OCI-LY1 (cell line): ENCODE measurements at regions not wholly inside any gene's neighbourhood (a gene's known extent, or its start where the extent isn't known, plus 50 kb on each side); places are given as distances from the start of the nearest gene placed in this dataset.

ENCODE experiments used
- H2AFZ ChIP-seq: fragments of 200-600 bp; sonication (generic), shearing (Covaris generic); 2 replicates; pipeline ENCODE4 v1.6.0; 2014; ENCODE audit warnings: antibody characterized with exemption, mild to moderate bottlenecking, low read length
- H3F3A ChIP-seq: fragments of 200-600 bp; sonication (generic), shearing (Covaris generic); 2 replicates; pipeline ENCODE4 v1.6.0; 2014; ENCODE audit warnings: mild to moderate bottlenecking, antibody characterized with exemption, low read length, moderate library complexity; ENCODE audit not compliant: insufficient read depth
- H3K27ac ChIP-seq: fragments of 200-600 bp; sonication (generic); 2 replicates; pipeline ENCODE4 v1.5.1; 2014; ENCODE audit warnings: low read length, mixed run types, mild to moderate bottlenecking, low read depth; ENCODE audit not compliant: poor library complexity, severe bottlenecking
- H3K27me3 ChIP-seq: fragments of 200-600 bp; sonication (generic); 2 replicates; pipeline ENCODE4 v1.6.0; 2014; ENCODE audit warnings: antibody characterized with exemption, mild to moderate bottlenecking, low read length, moderate library complexity; ENCODE audit not compliant: insufficient read depth
- H3K36me3 ChIP-seq: fragments of 200-600 bp; sonication (generic); 2 replicates; pipeline ENCODE4 v1.6.1; 2014; ENCODE audit warnings: mild to moderate bottlenecking, antibody characterized with exemption, low read length, moderate library complexity, mixed read lengths; ENCODE audit not compliant: insufficient read depth
- H3K4me1 ChIP-seq: fragments of 200-600 bp; sonication (generic); 2 replicates; pipeline ENCODE4 v1.5.1; 2014; ENCODE audit warnings: mild to moderate bottlenecking, low read length, moderate library complexity; ENCODE audit not compliant: insufficient read depth, severe bottlenecking
- H3K4me2 ChIP-seq: fragments of 200-600 bp; sonication (generic), shearing (Covaris generic); 2 replicates; pipeline ENCODE4 v1.6.1; 2014; ENCODE audit warnings: low read length
- H3K4me3 ChIP-seq: fragments of 200-600 bp; sonication (generic); 2 replicates; pipeline ENCODE4 v1.5.1; 2014; ENCODE audit warnings: low read length, low read depth, mild to moderate bottlenecking, mixed read lengths; ENCODE audit not compliant: poor library complexity, severe bottlenecking
- H3K79me2 ChIP-seq: fragments of 200-600 bp; shearing (Covaris generic); 2 replicates; pipeline ENCODE4 v1.6.1; 2016; ENCODE audit warnings: mixed run types, low read length, mixed read lengths; ENCODE audit not compliant: insufficient read depth
- H3K9ac ChIP-seq: fragments of 200-600 bp; sonication (generic), shearing (Covaris generic); 2 replicates; pipeline ENCODE4 v1.6.1; 2014; ENCODE audit warnings: mild to moderate bottlenecking, low read length, mixed read lengths
- H3K9me2 ChIP-seq: fragments of 200-600 bp; sonication (generic), shearing (Covaris generic); 2 replicates; pipeline ENCODE4 v1.6.1; 2014; ENCODE audit warnings: low read depth, mild to moderate bottlenecking, low read length, mixed read lengths
- H3K9me3 ChIP-seq: fragments of 200-600 bp; shearing (Covaris generic); 2 replicates; pipeline ENCODE4 v1.6.1; 2014; ENCODE audit warnings: low read length, mixed read lengths
- H4K20me1 ChIP-seq: fragments of 200-600 bp; sonication (generic), shearing (Covaris generic); 2 replicates; pipeline ENCODE4 v1.6.0; 2016; ENCODE audit warnings: mild to moderate bottlenecking, low read length; ENCODE audit not compliant: insufficient read depth
- CTCF ChIP-seq: fragments of 200-600 bp; sonication (generic), shearing (Covaris generic); IDR thresholded peaks from 2 replicates; pipeline ENCODE4 v1.5.1; 2017; ENCODE audit warnings: mild to moderate bottlenecking, antibody characterized with exemption, low read length, moderate library complexity, mixed read lengths
- EZH2 ChIP-seq: fragments of 200-600 bp; sonication (generic), shearing (Covaris generic); IDR thresholded peaks from 2 replicates; pipeline ENCODE4 v1.8.0; 2017; ENCODE audit warnings: borderline replicate concordance, mixed run types, mild to moderate bottlenecking, antibody characterized with exemption, low read length, moderate library complexity, mixed read lengths

- Histone ChIP-seq H3K9ac (no peak overlapping the region), H3K4me2 (no peak overlapping the region), H3F3A (no peaks in the 10 kb centered on the region), H3K36me3 (no peaks in the 10 kb centered on the region), H3K79me2 (no peaks in the 10 kb centered on the region), H3K4me1 (no peaks in the 10 kb centered on the region), H3K27me3 (no peaks in the 10 kb centered on the region), H2AFZ (no peak overlapping the region), H3K27ac (no peak overlapping the region), H3K9me3 (no peaks in the 10 kb centered on the region), H3K4me3 (no peak overlapping the region), H3K9me2 (no peaks in the 10 kb centered on the region), H4K20me1 (no peaks in the 10 kb centered on the region)
- TF ChIP-seq EZH2 (no peak), CTCF (no peak)
Observed at GRCh38 chr16:22614271-22614947, 103.7 kb downstream of the NPIPB5 start.

GRCh38 chr16:22618842-22619241, 108.2 kb downstream of the NPIPB5 start:
- Histone ChIP-seq H3K4me2 (no peak overlapping the region), H3K4me3 (no peak overlapping the region), H3K36me3 (no peaks in the 10 kb centered on the region), H2AFZ (no peak overlapping the region), H3K9me3 (no peaks in the 10 kb centered on the region), H3F3A (no peaks in the 10 kb centered on the region), H4K20me1 (no peaks in the 10 kb centered on the region), H3K27me3 (0 out of 2 replicates have a peak, but pooled peaks cover 1% of the 10 kb centered on the region), H3K4me1 (no peaks in the 10 kb centered on the region), H3K79me2 (no peaks in the 10 kb centered on the region), H3K9me2 (no peaks in the 10 kb centered on the region), H3K27ac (no peak overlapping the region), H3K9ac (no peak overlapping the region)
- TF ChIP-seq CTCF (no peak), EZH2 (no peak)

GRCh38 chr16:22621586-22622155, 111.0 kb downstream of the NPIPB5 start:
- H3K27me3 ChIP-seq, result 0 out of 2 replicates have a peak, but pooled peaks cover 7% of the 10 kb centered on the region
- no peak overlapping the region for H3K9ac ChIP-seq
- no peaks in the 10 kb centered on the region for H3F3A ChIP-seq
- TF ChIP-seq CTCF (no peak), EZH2 (no peak)
- H3K27ac ChIP-seq, result no peak overlapping the region
- H3K79me2 ChIP-seq, result no peaks in the 10 kb centered on the region
- no peaks in the 10 kb centered on the region for H4K20me1 ChIP-seq
- no peaks in the 10 kb centered on the region for H3K9me3 ChIP-seq
- no peaks in the 10 kb centered on the region for H3K9me2 ChIP-seq
- no peaks in the 10 kb centered on the region for H3K4me1 ChIP-seq
- H2AFZ ChIP-seq, result no peak overlapping the region
- H3K4me3 ChIP-seq, result no peak overlapping the region
- no peaks in the 10 kb centered on the region for H3K36me3 ChIP-seq
- no peak overlapping the region for H3K4me2 ChIP-seq
